ENCODE measurements at regions not wholly inside any gene's neighbourhood (a gene's known extent, or its start where the extent isn't known, plus 50 kb on each side); places are given as distances from the start of the nearest gene placed in this dataset.

DNA sequence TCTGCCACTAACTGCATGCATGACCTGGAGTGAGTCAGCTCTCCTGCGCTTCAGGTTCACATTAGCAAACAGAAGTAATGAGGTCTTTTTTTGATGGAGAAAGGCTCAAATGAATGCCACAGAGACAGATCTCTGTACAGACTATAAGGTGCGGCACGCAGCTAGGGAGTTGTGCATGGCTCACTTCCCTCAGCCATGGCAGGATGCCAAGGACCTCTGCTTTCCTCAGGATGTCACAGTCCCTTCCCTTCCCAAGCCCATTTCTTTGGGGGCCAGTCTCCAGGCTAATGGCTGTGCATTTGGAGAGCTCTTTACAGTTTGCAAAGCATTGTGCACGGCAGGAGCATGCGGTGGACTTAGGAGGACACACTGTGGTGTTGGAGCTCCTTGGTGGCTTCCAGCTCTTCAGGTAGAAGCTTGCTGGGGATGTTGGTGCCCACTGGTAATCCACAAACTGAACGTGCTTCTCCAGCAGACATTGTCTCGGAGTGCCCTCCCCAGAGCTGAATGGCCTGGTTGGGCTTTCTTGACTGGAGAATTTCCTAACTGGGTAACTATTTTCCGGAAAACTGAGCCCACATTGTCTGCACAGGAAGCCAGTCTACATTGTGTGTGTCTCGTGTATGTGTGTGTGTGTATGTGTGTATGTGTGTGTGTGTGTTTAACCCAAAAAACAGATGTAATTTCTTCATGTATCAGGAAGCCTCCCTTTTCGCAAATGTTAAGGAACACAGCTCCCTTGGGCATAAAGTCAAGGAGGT, 172.5 kb upstream of the TLE3 start:
- H4K91ac ChIP-seq (ENCODE audit: insufficient read length, low read depth, low read length), result no peak overlapping the region
- H2BK120ac ChIP-seq (ENCODE audit: low read depth, low read length, poor library complexity, severe bottlenecking), result no peak overlapping the region
- Mint-ChIP-seq H3K4me3 (no peak overlapping the region), H3K9me3 (no peaks in the 10 kb centered on the region), H3K27ac (no peak overlapping the region), H3K4me1 (peaks cover 34 to 37% of the 10 kb centered on the region in 2 experiments), H3K36me3 (ENCODE audit: insufficient read depth in 1 of 3, low read depth in 3 of 3) (no peaks in the 10 kb centered on the region), H3K27me3 (ENCODE audit: low read depth) (peaks cover 47% of the 10 kb centered on the region)
- no peaks in the 10 kb centered on the region for H3K79me2 ChIP-seq (ENCODE audit: insufficient read depth, low read length)
- WGBS (ENCODE audit: extremely low coverage, insufficient read length, low lambda C conversion rate), result no CpG with 5 or more reads among the region's 10 CpGs
- H2BK5ac ChIP-seq (ENCODE audit: insufficient read length, low read length), result no peak overlapping the region
- H2BK12ac ChIP-seq (ENCODE audit: insufficient read length, low read depth, low read length), result no peak overlapping the region
- no peaks in the 10 kb centered on the region for H3K4me1 ChIP-seq (ENCODE audit: insufficient read depth, low read length)
- no peak overlapping the region for H4K5ac ChIP-seq (ENCODE audit: insufficient read length, low read depth, low read length)
- TF ChIP-seq, protein P1, sequence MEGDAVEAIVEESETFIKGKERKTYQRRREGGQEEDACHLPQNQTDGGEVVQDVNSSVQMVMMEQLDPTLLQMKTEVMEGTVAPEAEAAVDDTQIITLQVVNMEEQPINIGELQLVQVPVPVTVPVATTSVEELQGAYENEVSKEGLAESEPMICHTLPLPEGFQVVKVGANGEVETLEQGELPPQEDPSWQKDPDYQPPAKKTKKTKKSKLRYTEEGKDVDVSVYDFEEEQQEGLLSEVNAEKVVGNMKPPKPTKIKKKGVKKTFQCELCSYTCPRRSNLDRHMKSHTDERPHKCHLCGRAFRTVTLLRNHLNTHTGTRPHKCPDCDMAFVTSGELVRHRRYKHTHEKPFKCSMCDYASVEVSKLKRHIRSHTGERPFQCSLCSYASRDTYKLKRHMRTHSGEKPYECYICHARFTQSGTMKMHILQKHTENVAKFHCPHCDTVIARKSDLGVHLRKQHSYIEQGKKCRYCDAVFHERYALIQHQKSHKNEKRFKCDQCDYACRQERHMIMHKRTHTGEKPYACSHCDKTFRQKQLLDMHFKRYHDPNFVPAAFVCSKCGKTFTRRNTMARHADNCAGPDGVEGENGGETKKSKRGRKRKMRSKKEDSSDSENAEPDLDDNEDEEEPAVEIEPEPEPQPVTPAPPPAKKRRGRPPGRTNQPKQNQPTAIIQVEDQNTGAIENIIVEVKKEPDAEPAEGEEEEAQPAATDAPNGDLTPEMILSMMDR (conservative IDR thresholded peaks at IDR 0.05), result no peak
- no peak overlapping the region for H3K9ac ChIP-seq (ENCODE audit: extremely low read depth, insufficient read length, low read length)
- no peak overlapping the region for H3K4ac ChIP-seq (ENCODE audit: low read depth, low read length)
- H3K56ac ChIP-seq (ENCODE audit: insufficient read length, low read depth, low read length), result no peak overlapping the region
- no peak overlapping the region for H3K27ac ChIP-seq (ENCODE audit: insufficient read length, low read depth, low read length)
- H3K23ac ChIP-seq (ENCODE audit: insufficient read length, low read depth, low read length), result no peak overlapping the region
- H3K4me2 ChIP-seq (ENCODE audit: insufficient read depth, insufficient read length, low read length), result no peak overlapping the region
- no peak overlapping the region for H2BK20ac ChIP-seq (ENCODE audit: low read depth, low read length, poor library complexity, severe bottlenecking)
- H3K27me3 ChIP-seq (ENCODE audit: insufficient read depth, low read length), result no peaks in the 10 kb centered on the region
- no peaks in the 10 kb centered on the region for H4K20me1 ChIP-seq (ENCODE audit: control insufficient read depth, insufficient read depth, insufficient read length)
- no peak overlapping the region; the same call in 1 of the 2 replicates for H3K14ac ChIP-seq (ENCODE audit: insufficient read depth, low read length)
- H3K23me2 ChIP-seq (ENCODE audit: insufficient read length, low read depth, low read length, poor library complexity, severe bottlenecking), result no peaks in the 10 kb centered on the region
- no peaks in the 10 kb centered on the region for H3K79me1 ChIP-seq (ENCODE audit: insufficient read depth, low read depth, low read length, poor library complexity, severe bottlenecking)
- DNase-seq, result no peak
- H2AFZ ChIP-seq (ENCODE audit: low read length), result no peak overlapping the region
- H2AK5ac ChIP-seq (ENCODE audit: insufficient read length, low read length), result no peak overlapping the region
- no peaks in the 10 kb centered on the region for H3K9me3 ChIP-seq (ENCODE audit: control insufficient read depth, low read depth, low read length)
- H3K18ac ChIP-seq (ENCODE audit: insufficient read length, low read depth, low read length), result no peak overlapping the region
- H2BK15ac ChIP-seq (ENCODE audit: low read depth, low read length), result no peak overlapping the region
- no peak overlapping the region for H3T11ph ChIP-seq (ENCODE audit: low read length)
- H4K8ac ChIP-seq (replicated peaks; ENCODE audit: insufficient read length, low read depth, low read length), result no peak overlapping the region
